Lower leg skin (tissue), 3 donors: ENCODE measurements at regions not wholly inside any gene's neighbourhood (a gene's known extent, or its start where the extent isn't known, plus 50 kb on each side); places are given as distances from the start of the nearest gene placed in this dataset.

ENCODE experiments used
- POLR2A ChIP-seq, 2 donors: fragments of 450-650 bp; IDR thresholded peaks; one replicate each; pipeline ENCODE4 v1.6.1; 2016 to 2017; ENCODE audit warnings: antibody characterized with exemption in 2 of 2, mild to moderate bottlenecking in 1 of 2, moderate library complexity in 1 of 2
- TF ChIP-seq, protein P1 (sequence below), 3 donors: fragments of 450-650 bp; IDR thresholded peaks; one replicate each; pipeline ENCODE4 v1.5.1; 2016; ENCODE audit warnings: antibody characterized with exemption in 3 of 3, mild to moderate bottlenecking in 3 of 3, moderate library complexity in 2 of 3

- TF ChIP-seq, protein P1, sequence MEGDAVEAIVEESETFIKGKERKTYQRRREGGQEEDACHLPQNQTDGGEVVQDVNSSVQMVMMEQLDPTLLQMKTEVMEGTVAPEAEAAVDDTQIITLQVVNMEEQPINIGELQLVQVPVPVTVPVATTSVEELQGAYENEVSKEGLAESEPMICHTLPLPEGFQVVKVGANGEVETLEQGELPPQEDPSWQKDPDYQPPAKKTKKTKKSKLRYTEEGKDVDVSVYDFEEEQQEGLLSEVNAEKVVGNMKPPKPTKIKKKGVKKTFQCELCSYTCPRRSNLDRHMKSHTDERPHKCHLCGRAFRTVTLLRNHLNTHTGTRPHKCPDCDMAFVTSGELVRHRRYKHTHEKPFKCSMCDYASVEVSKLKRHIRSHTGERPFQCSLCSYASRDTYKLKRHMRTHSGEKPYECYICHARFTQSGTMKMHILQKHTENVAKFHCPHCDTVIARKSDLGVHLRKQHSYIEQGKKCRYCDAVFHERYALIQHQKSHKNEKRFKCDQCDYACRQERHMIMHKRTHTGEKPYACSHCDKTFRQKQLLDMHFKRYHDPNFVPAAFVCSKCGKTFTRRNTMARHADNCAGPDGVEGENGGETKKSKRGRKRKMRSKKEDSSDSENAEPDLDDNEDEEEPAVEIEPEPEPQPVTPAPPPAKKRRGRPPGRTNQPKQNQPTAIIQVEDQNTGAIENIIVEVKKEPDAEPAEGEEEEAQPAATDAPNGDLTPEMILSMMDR (IDR thresholded peaks at IDR 0.05): no peak
- TF ChIP-seq POLR2A (IDR thresholded peaks at IDR 0.05): no peak
Measured at GRCh38 chr14:53231171-53231570, 78.0 kb upstream of the DDHD1 start.
